GM23338 (cell line): ENCODE measurements at regions not wholly inside any gene's neighbourhood (a gene's known extent, or its start where the extent isn't known, plus 50 kb on each side); places are given as distances from the start of the nearest gene placed in this dataset. TPM values are rescaled to one million over a fixed set of nuclear protein-coding genes. Genes with fewer than 3 reads are reported as not detected.
"Not testable (repeated sequence)": the region's sequence is repeated elsewhere in the genome, so short reads cannot be mapped to it uniquely, and the experiment has no call there.

Experiments
- ATAC-seq: fragments of 200-7000 bp; cut with Tn5 transposase; 3 replicates; pipeline ENCODE4 v1.9.1; 2020
- DNase-seq: peaks from one replicate; pipeline ENCODE4 v3.0.0-alpha.2; 2015; ENCODE audit warnings: low spot score
- H2AFZ ChIP-seq: fragments of 200-600 bp; sonication (generic); 2 replicates; pipeline ENCODE4 v1.8.0; 2016; ENCODE audit warnings: antibody characterized with exemption, mild to moderate bottlenecking, moderate library complexity
- H3F3A ChIP-seq: fragments of 200-600 bp; sonication (generic); replicated peaks from 2 replicates; pipeline ENCODE4 v1.8.0; 2017; ENCODE audit warnings: antibody characterized with exemption, mixed run types, low read depth
- H3K27ac ChIP-seq: fragments of 200-600 bp; sonication (generic); 2 replicates; pipeline ENCODE4 v1.6.1; 2016; ENCODE audit warnings: low read depth
- H3K27me3 ChIP-seq: fragments of 200-600 bp; sonication (generic); 2 replicates; pipeline ENCODE4 v1.8.0; 2016; ENCODE audit warnings: mild to moderate bottlenecking, mixed run types, moderate library complexity; ENCODE audit not compliant: insufficient read depth
- H3K36me3 ChIP-seq: fragments of 200-600 bp; sonication (generic); 2 replicates; pipeline ENCODE4 v1.8.0; 2016; ENCODE audit warnings: mild to moderate bottlenecking; ENCODE audit not compliant: insufficient read depth
- H3K4me1 ChIP-seq: fragments of 200-600 bp; sonication (generic); 2 replicates; pipeline ENCODE4 v1.8.0; 2016; ENCODE audit warnings: mild to moderate bottlenecking, moderate library complexity; ENCODE audit not compliant: insufficient read depth
- H3K4me2 ChIP-seq: fragments of 200-600 bp; sonication (generic); 2 replicates; pipeline ENCODE4 v1.7.1; 2017; ENCODE audit warnings: mixed run types
- H3K4me3 ChIP-seq: fragments of 200-600 bp; sonication (generic); 2 replicates; pipeline ENCODE4 v1.6.1; 2016; ENCODE audit warnings: mixed run types
- H3K79me2 ChIP-seq: fragments of 200-600 bp; sonication (generic); replicated peaks from 2 replicates; pipeline ENCODE4 v1.8.0; 2017; ENCODE audit warnings: mild to moderate bottlenecking; ENCODE audit not compliant: insufficient read depth
- H3K9me2 ChIP-seq: fragments of 200-600 bp; sonication (generic); 2 replicates; pipeline ENCODE4 v1.8.0; 2017; ENCODE audit not compliant: insufficient read depth
- H4K20me1 ChIP-seq: fragments of 200-600 bp; sonication (generic); replicated peaks from 2 replicates; pipeline ENCODE4 v1.8.0; 2017; ENCODE audit warnings: mild to moderate bottlenecking; ENCODE audit not compliant: insufficient read depth
- H3K27ac Mint-ChIP-seq: 2 replicates; pipeline ENCODE4 v1.8.0; 2020; ENCODE audit warnings: inconsistent platforms, mild to moderate bottlenecking, moderate library complexity, mixed read lengths
- H3K27me3 Mint-ChIP-seq: 3 replicates; pipeline ENCODE4 v1.8.0; 2022; ENCODE audit warnings: low read depth, mild to moderate bottlenecking, moderate library complexity, mixed read lengths, inconsistent platforms; ENCODE audit not compliant: insufficient read depth, poor library complexity
- H3K36me3 Mint-ChIP-seq: 3 replicates; pipeline ENCODE4 v1.8.0; 2021; ENCODE audit warnings: low read depth, mild to moderate bottlenecking, inconsistent platforms, moderate library complexity, mixed read lengths
- H3K4me1 Mint-ChIP-seq: 3 replicates; pipeline ENCODE4 v1.8.0; 2020; ENCODE audit warnings: mild to moderate bottlenecking, inconsistent platforms, mixed read lengths
- H3K4me3 Mint-ChIP-seq: 3 replicates; pipeline ENCODE4 v1.8.0; 2021; ENCODE audit warnings: moderate library complexity, mild to moderate bottlenecking, inconsistent platforms, mixed read lengths
- H3K9me3 Mint-ChIP-seq: 3 replicates; pipeline ENCODE4 v1.8.0; 2020; ENCODE audit warnings: moderate library complexity, mild to moderate bottlenecking, inconsistent platforms, mixed read lengths
- NANOG ChIP-seq: IDR thresholded peaks from 2 replicates; pipeline ENCODE4 v1.6.1; 2016; ENCODE audit warnings: antibody characterized with exemption, borderline replicate concordance
- ZNF114 ChIP-seq: fragments of 250-450 bp; sonication (Bioruptor Pico); IDR thresholded peaks from 2 replicates; pipeline ENCODE4 v1.5.0; 2020; ENCODE audit warnings: mild to moderate bottlenecking, moderate library complexity
- small RNA-seq: library from RNA; depleted of rRNA; stranded (forward); fragments of <200 nt; gene quantifications from one replicate; pipeline ENCODE3, GENCODE V24; 2014; ENCODE audit warnings: low replicate concordance
- TF ChIP-seq, protein P1 (sequence below): IDR thresholded peaks from 2 replicates; pipeline ENCODE4 v1.6.1; 2016; ENCODE audit warnings: antibody characterized with exemption
- TF ChIP-seq, protein P2 (sequence below): IDR thresholded peaks from one replicate; pipeline ENCODE4 v1.6.1; 2018; ENCODE audit warnings: antibody characterized with exemption; ENCODE audit not compliant: unreplicated experiment

- TF ChIP-seq, protein P1, sequence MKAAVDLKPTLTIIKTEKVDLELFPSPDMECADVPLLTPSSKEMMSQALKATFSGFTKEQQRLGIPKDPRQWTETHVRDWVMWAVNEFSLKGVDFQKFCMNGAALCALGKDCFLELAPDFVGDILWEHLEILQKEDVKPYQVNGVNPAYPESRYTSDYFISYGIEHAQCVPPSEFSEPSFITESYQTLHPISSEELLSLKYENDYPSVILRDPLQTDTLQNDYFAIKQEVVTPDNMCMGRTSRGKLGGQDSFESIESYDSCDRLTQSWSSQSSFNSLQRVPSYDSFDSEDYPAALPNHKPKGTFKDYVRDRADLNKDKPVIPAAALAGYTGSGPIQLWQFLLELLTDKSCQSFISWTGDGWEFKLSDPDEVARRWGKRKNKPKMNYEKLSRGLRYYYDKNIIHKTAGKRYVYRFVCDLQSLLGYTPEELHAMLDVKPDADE = no peak
- TF ChIP-seq ZNF114 = no peak
- TF ChIP-seq NANOG = no peak
- TF ChIP-seq, protein P2, sequence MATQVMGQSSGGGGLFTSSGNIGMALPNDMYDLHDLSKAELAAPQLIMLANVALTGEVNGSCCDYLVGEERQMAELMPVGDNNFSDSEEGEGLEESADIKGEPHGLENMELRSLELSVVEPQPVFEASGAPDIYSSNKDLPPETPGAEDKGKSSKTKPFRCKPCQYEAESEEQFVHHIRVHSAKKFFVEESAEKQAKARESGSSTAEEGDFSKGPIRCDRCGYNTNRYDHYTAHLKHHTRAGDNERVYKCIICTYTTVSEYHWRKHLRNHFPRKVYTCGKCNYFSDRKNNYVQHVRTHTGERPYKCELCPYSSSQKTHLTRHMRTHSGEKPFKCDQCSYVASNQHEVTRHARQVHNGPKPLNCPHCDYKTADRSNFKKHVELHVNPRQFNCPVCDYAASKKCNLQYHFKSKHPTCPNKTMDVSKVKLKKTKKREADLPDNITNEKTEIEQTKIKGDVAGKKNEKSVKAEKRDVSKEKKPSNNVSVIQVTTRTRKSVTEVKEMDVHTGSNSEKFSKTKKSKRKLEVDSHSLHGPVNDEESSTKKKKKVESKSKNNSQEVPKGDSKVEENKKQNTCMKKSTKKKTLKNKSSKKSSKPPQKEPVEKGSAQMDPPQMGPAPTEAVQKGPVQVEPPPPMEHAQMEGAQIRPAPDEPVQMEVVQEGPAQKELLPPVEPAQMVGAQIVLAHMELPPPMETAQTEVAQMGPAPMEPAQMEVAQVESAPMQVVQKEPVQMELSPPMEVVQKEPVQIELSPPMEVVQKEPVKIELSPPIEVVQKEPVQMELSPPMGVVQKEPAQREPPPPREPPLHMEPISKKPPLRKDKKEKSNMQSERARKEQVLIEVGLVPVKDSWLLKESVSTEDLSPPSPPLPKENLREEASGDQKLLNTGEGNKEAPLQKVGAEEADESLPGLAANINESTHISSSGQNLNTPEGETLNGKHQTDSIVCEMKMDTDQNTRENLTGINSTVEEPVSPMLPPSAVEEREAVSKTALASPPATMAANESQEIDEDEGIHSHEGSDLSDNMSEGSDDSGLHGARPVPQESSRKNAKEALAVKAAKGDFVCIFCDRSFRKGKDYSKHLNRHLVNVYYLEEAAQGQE = no peak
These were observed 408.4 kb downstream of the NTRK2 start (continued) for GRCh38 chr9:85077944-85078343.

GRCh38 chr9:85077146-85077545 is 407.6 kb downstream of the NTRK2 start:
- H3F3A ChIP-seq, H3K36me3 Mint-ChIP-seq, H3K36me3 ChIP-seq, DNase-seq, H3K27ac Mint-ChIP-seq, H3K4me1 ChIP-seq, ATAC-seq, H3K79me2 ChIP-seq, H3K9me3 Mint-ChIP-seq, H4K20me1 ChIP-seq, H3K27me3 Mint-ChIP-seq, H3K4me1 Mint-ChIP-seq, H3K9me2 ChIP-seq, H3K27ac ChIP-seq: not testable (repeated sequence)
- Histone ChIP-seq H3K27me3 (peaks cover 12% of the 10 kb centered on the region), H3K4me3 (peak overlapping the region; percentile 54), H3K4me2 (peak overlapping the region; percentile 60), H2AFZ (peak overlapping the region; percentile 92)
- H3K4me3 Mint-ChIP-seq = peak overlapping the region; percentile 47; the same call in 2 of the 3 replicates

Small RNAs in the stretch of these regions (small RNA-seq; reads per million reads assigned to genes)
- gene UBE2V1P10 = not detected
